GM18867 (cell line): ENCODE measurements at regions not wholly inside any gene's neighbourhood (a gene's known extent, or its start where the extent isn't known, plus 50 kb on each side); places are given as distances from the start of the nearest gene placed in this dataset.

ENCODE experiments used
- ATAC-seq: cut with Tn5 transposase; IDR thresholded peaks from one replicate; pipeline ENCODE4 v1.9.1; 2021; ENCODE audit warnings: mild to moderate bottlenecking, moderate library complexity; ENCODE audit not compliant: unreplicated experiment

GRCh38 chr16:86052115-86052670 lies 153.2 kb downstream of the IRF8 start:
- no peak for ATAC-seq

GRCh38 chr16:86052926-86053325 lies 154.0 kb downstream of the IRF8 start:
- ATAC-seq, result no peak

- no peak for ATAC-seq
These were observed 160.6 kb downstream of the IRF8 start for GRCh38 chr16:86059253-86060171.

- no peak for ATAC-seq
These were observed 161.7 kb downstream of the IRF8 start for GRCh38 chr16:86060381-86061317.

- no peak for ATAC-seq
These were observed 162.3 kb downstream of the IRF8 start for GRCh38 chr16:86061318-86061695.

- ATAC-seq, result no peak
These were observed 162.8 kb downstream of the IRF8 start for GRCh38 chr16:86061721-86062120.

- ATAC-seq, result no peak
These were observed 163.5 kb downstream of the IRF8 start for GRCh38 chr16:86062271-86062965.

GRCh38 chr16:86063760-86064405 lies 164.9 kb downstream of the IRF8 start:
- no peak for ATAC-seq

GRCh38 chr16:86064431-86065250 lies 165.7 kb downstream of the IRF8 start:
- no peak for ATAC-seq

- ATAC-seq, result no peak
These were observed 166.7 kb downstream of the IRF8 start for GRCh38 chr16:86065711-86066110.

- no peak for ATAC-seq
These were observed 167.8 kb downstream of the IRF8 start for GRCh38 chr16:86066811-86067210.

- no peak for ATAC-seq
These were observed 168.6 kb downstream of the IRF8 start for GRCh38 chr16:86067516-86067915.

- no peak for ATAC-seq
These were observed 169.0 kb downstream of the IRF8 start for GRCh38 chr16:86067936-86068335.

- no peak for ATAC-seq
These were observed 169.8 kb downstream of the IRF8 start for GRCh38 chr16:86068722-86069121.

- no peak for ATAC-seq
These were observed 170.9 kb downstream of the IRF8 start for GRCh38 chr16:86069736-86070298.

- no peak for ATAC-seq
These were observed 171.5 kb downstream of the IRF8 start for GRCh38 chr16:86070484-86070883.

GRCh38 chr16:86070971-86071370 lies 172.0 kb downstream of the IRF8 start:
- no peak for ATAC-seq

- ATAC-seq, result no peak
These were observed 172.8 kb downstream of the IRF8 start for GRCh38 chr16:86071611-86072240.
